Hepatocyte (in vitro differentiated cells): ENCODE measurements at regions not wholly inside any gene's neighbourhood (a gene's known extent, or its start where the extent isn't known, plus 50 kb on each side); places are given as distances from the start of the nearest gene placed in this dataset.

ENCODE experiments used
- DNase-seq: peaks from one replicate; pipeline ENCODE4 v3.0.0-alpha.2; 2016; ENCODE audit warnings: low spot score
- H2AFZ ChIP-seq: fragments of 200-600 bp; sonication (generic); 2 replicates; pipeline ENCODE4 v1.6.0; 2016; ENCODE audit warnings: antibody characterized with exemption, mild to moderate bottlenecking
- H3K27ac ChIP-seq: fragments of 200-600 bp; sonication (generic); 2 replicates; pipeline ENCODE4 v1.5.1; 2016; ENCODE audit warnings: mild to moderate bottlenecking
- H3K27me3 ChIP-seq: fragments of 200-600 bp; sonication (generic); 2 replicates; pipeline ENCODE4 v1.6.1; 2016
- H3K36me3 ChIP-seq: fragments of 200-600 bp; sonication (generic); replicated peaks from 2 replicates; pipeline ENCODE4 v1.5.1; 2016; ENCODE audit warnings: low read depth; ENCODE audit not compliant: insufficient read depth
- H3K4me1 ChIP-seq: fragments of 200-600 bp; sonication (generic); 2 replicates; pipeline ENCODE4 v1.5.1; 2016; ENCODE audit warnings: mild to moderate bottlenecking, moderate library complexity; ENCODE audit not compliant: insufficient read depth
- H3K4me2 ChIP-seq: fragments of 200-600 bp; sonication (generic); 2 replicates; pipeline ENCODE4 v1.6.0; 2016
- H3K4me3 ChIP-seq: fragments of 200-600 bp; sonication (generic); 2 replicates; pipeline ENCODE4 v1.5.1; 2016; ENCODE audit warnings: mild to moderate bottlenecking
- H3K79me2 ChIP-seq: fragments of 200-600 bp; sonication (generic); 2 replicates; pipeline ENCODE4 v1.6.0; 2017; ENCODE audit warnings: mild to moderate bottlenecking
- H3K9me2 ChIP-seq: fragments of 200-600 bp; sonication (generic); replicated peaks from 2 replicates; pipeline ENCODE4 v1.6.0; 2017; ENCODE audit warnings: mild to moderate bottlenecking; ENCODE audit not compliant: insufficient read depth
- H3K9me3 ChIP-seq: fragments of 200-600 bp; sonication (generic); 2 replicates; pipeline ENCODE4 v1.5.1; 2016; ENCODE audit warnings: low read depth, mild to moderate bottlenecking
- H4K20me1 ChIP-seq: fragments of 200-600 bp; sonication (generic); 2 replicates; pipeline ENCODE4 v1.6.0; 2016; ENCODE audit warnings: mild to moderate bottlenecking; ENCODE audit not compliant: insufficient read depth, poor library complexity, severe bottlenecking
- CTCF ChIP-seq: fragments of 200-600 bp; sonication (generic); IDR thresholded peaks from 2 replicates; pipeline ENCODE4 v1.5.1; 2016; ENCODE audit warnings: antibody characterized with exemption, mild to moderate bottlenecking; ENCODE audit not compliant: poor library complexity
- EZH2 ChIP-seq: fragments of 200-600 bp; sonication (generic); IDR thresholded peaks from 2 replicates; pipeline ENCODE4 v1.6.1; 2016; ENCODE audit warnings: antibody characterized with exemption, mild to moderate bottlenecking, borderline replicate concordance
- EZH2phosphoT487 ChIP-seq: fragments of 200-600 bp; sonication (generic); IDR thresholded peaks from one replicate; pipeline ENCODE4 v1.6.1; 2018; ENCODE audit warnings: antibody characterized with exemption, mild to moderate bottlenecking, low read depth, moderate library complexity; ENCODE audit not compliant: unreplicated experiment, severe bottlenecking
- WGBS: methylation state at CpG from one replicate; pipeline ENCODE4 v1.1.6; 2016; ENCODE audit warnings: low lambda C conversion rate; ENCODE audit errors: missing lambda C conversion rate; 5-methylcytosine and 5-hydroxymethylcytosine counted together

GRCh38 chr20:52490711-52491430, 299.3 kb upstream of the ZFP64 start:
- Histone ChIP-seq H3K4me3 (no peak overlapping the region), H3K9me3 (no peaks in the 10 kb centered on the region), H4K20me1 (no peaks in the 10 kb centered on the region), H3K27me3 (no peaks in the 10 kb centered on the region), H3K9me2 (no peaks in the 10 kb centered on the region), H3K79me2 (no peaks in the 10 kb centered on the region), H3K27ac (no peak overlapping the region), H3K36me3 (no peaks in the 10 kb centered on the region), H3K4me2 (no peak overlapping the region), H3K4me1 (no peaks in the 10 kb centered on the region), H2AFZ (no peak overlapping the region)
- no peak for TF ChIP-seq EZH2phosphoT487
- no peak for TF ChIP-seq EZH2
- no peak for TF ChIP-seq CTCF
- 81% methylated on average over 10 of the region's 10 CpGs for WGBS
- peak; percentile 22 for DNase-seq

- Histone ChIP-seq H3K4me1 (peaks cover 7% of the 10 kb centered on the region), H3K27me3 (no peaks in the 10 kb centered on the region), H3K9me2 (no peaks in the 10 kb centered on the region), H3K4me3 (no peak overlapping the region), H3K4me2 (no peak overlapping the region), H3K36me3 (no peaks in the 10 kb centered on the region), H2AFZ (no peak overlapping the region), H3K27ac (peak overlapping the region; percentile 43), H3K9me3 (no peaks in the 10 kb centered on the region), H3K79me2 (no peaks in the 10 kb centered on the region), H4K20me1 (no peaks in the 10 kb centered on the region)
- TF ChIP-seq EZH2, result no peak
- TF ChIP-seq EZH2phosphoT487, result no peak
- no peak for TF ChIP-seq CTCF
- DNase-seq, result no peak
- 43% methylated on average over 2 of the region's 2 CpGs for WGBS
Measured at GRCh38 chr20:52484438-52484837, 292.9 kb upstream of the ZFP64 start.

- Histone ChIP-seq H3K27ac (no peak overlapping the region), H4K20me1 (no peaks in the 10 kb centered on the region), H3K79me2 (no peaks in the 10 kb centered on the region), H3K4me2 (no peak overlapping the region), H3K9me3 (no peaks in the 10 kb centered on the region), H3K9me2 (no peaks in the 10 kb centered on the region), H3K27me3 (no peaks in the 10 kb centered on the region), H3K4me1 (peaks cover 7% of the 10 kb centered on the region), H3K36me3 (no peaks in the 10 kb centered on the region), H2AFZ (no peak overlapping the region), H3K4me3 (no peak overlapping the region)
- no peak for TF ChIP-seq EZH2phosphoT487
- TF ChIP-seq CTCF, result no peak
- TF ChIP-seq EZH2, result no peak
- no peak for DNase-seq
- WGBS, result 97% methylated on average over 1 of the region's 1 CpG
Measured at GRCh38 chr20:52483382-52483781, 291.8 kb upstream of the ZFP64 start.

GRCh38 chr20:52482044-52482443, 290.5 kb upstream of the ZFP64 start:
- Histone ChIP-seq H3K9me2 (no peaks in the 10 kb centered on the region), H4K20me1 (no peaks in the 10 kb centered on the region), H3K79me2 (no peaks in the 10 kb centered on the region), H3K27ac (no peak overlapping the region), H2AFZ (no peak overlapping the region), H3K36me3 (no peaks in the 10 kb centered on the region), H3K4me1 (peaks cover 7% of the 10 kb centered on the region), H3K4me2 (no peak overlapping the region), H3K4me3 (no peak overlapping the region), H3K27me3 (no peaks in the 10 kb centered on the region), H3K9me3 (no peaks in the 10 kb centered on the region)
- no peak for DNase-seq
- TF ChIP-seq EZH2, result no peak
- no peak for TF ChIP-seq EZH2phosphoT487
- TF ChIP-seq CTCF, result no peak
- WGBS, result 91% methylated on average over 5 of the region's 5 CpGs
